MM.1S (cell line): ENCODE measurements at regions not wholly inside any gene's neighbourhood (a gene's known extent, or its start where the extent isn't known, plus 50 kb on each side); places are given as distances from the start of the nearest gene placed in this dataset.

Experiments
- DNase-seq: peaks from one replicate; pipeline ENCODE4 v3.0.0-alpha.2; 2015
- H2AFZ ChIP-seq: fragments of 300-600 bp; sonication (generic); 2 replicates; pipeline ENCODE4 v1.6.0; 2016; ENCODE audit warnings: antibody characterized with exemption, low read length
- H3F3A ChIP-seq: fragments of 300-600 bp; sonication (generic); 2 replicates; pipeline ENCODE4 v1.6.1; 2016; ENCODE audit warnings: mild to moderate bottlenecking, antibody characterized with exemption, low read length, moderate library complexity, mixed read lengths; ENCODE audit not compliant: insufficient read depth
- H3K27ac ChIP-seq: fragments of 300-600 bp; sonication (generic); 2 replicates; pipeline ENCODE4 v1.5.1; 2016; ENCODE audit warnings: mild to moderate bottlenecking, low read length
- H3K27me3 ChIP-seq: fragments of 300-600 bp; sonication (generic); replicated peaks from 2 replicates; pipeline ENCODE4 v1.6.0; 2016; ENCODE audit warnings: low read length; ENCODE audit not compliant: insufficient read depth
- H3K36me3 ChIP-seq: fragments of 300-600 bp; sonication (generic); replicated peaks from 2 replicates; pipeline ENCODE4 v1.6.1; 2016; ENCODE audit warnings: mild to moderate bottlenecking, low read length, mixed read lengths; ENCODE audit not compliant: insufficient read depth
- H3K4me1 ChIP-seq: fragments of 300-600 bp; sonication (generic); 2 replicates; pipeline ENCODE4 v1.6.1; 2016; ENCODE audit warnings: low read length, mixed read lengths
- H3K4me2 ChIP-seq: fragments of 300-600 bp; sonication (generic); 2 replicates; pipeline ENCODE4 v1.6.0; 2016; ENCODE audit warnings: low read depth, low read length
- H3K4me3 ChIP-seq: fragments of 300-600 bp; sonication (generic); 2 replicates; pipeline ENCODE4 v1.5.1; 2016; ENCODE audit warnings: low read length, mixed read lengths
- H3K79me2 ChIP-seq: fragments of 300-600 bp; sonication (generic); 2 replicates; pipeline ENCODE4 v1.6.1; 2016; ENCODE audit warnings: mixed run types, low read length, mixed read lengths
- H3K9ac ChIP-seq: fragments of 300-600 bp; sonication (generic); 2 replicates; pipeline ENCODE4 v1.6.1; 2016; ENCODE audit warnings: low read length, mixed read lengths
- H3K9me2 ChIP-seq: fragments of 300-600 bp; sonication (generic); replicated peaks from 2 replicates; pipeline ENCODE4 v1.6.1; 2016; ENCODE audit warnings: mild to moderate bottlenecking, low read length, mixed read lengths; ENCODE audit not compliant: insufficient read depth
- H3K9me3 ChIP-seq: fragments of 300-600 bp; sonication (generic); replicated peaks from 2 replicates; pipeline ENCODE4 v1.6.1; 2016; ENCODE audit warnings: mild to moderate bottlenecking, low read length, mixed read lengths; ENCODE audit not compliant: insufficient read depth
- H4K20me1 ChIP-seq: fragments of 300-600 bp; sonication (generic); 2 replicates; pipeline ENCODE4 v1.6.1; 2016; ENCODE audit warnings: mild to moderate bottlenecking, low read length, moderate library complexity, mixed read lengths; ENCODE audit not compliant: insufficient read depth
- CTCF ChIP-seq: fragments of 300-600 bp; sonication (generic); IDR thresholded peaks from 2 replicates; pipeline ENCODE4 v1.5.1; 2016; ENCODE audit warnings: antibody characterized with exemption, low read length, mixed read lengths
- EZH2 ChIP-seq: fragments of 300-600 bp; sonication (generic); optimal IDR thresholded peaks from 2 replicates; pipeline ENCODE3; 2017; ENCODE audit warnings: low read depth, mild to moderate bottlenecking, antibody characterized with exemption, low read length, mixed read lengths
- EZH2phosphoT487 ChIP-seq: fragments of 300-600 bp; sonication (generic); IDR thresholded peaks from 2 replicates; pipeline ENCODE4 v1.6.1; 2018; ENCODE audit warnings: antibody characterized with exemption, low read length

DNA sequence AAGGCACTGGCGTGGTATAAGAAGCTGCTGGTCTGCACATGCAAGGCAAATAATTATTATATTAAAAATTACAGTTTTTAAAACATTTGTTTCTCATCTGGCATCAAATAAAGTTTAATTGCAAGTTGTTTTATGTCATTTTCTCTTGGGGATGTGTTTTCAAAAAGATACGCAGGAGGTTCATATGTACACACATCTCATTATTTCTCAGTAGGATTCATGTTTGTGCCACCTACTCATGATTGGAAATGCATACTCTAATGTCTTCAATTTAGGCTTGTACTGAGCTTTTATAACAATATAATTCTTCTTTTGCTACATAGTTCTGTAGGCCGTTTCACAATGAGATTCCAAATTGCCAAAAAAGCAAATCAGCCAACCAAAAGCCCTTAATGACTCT is 244.2 kb upstream of the MEF2C start:
- Histone ChIP-seq H3K4me1 (no peaks in the 10 kb centered on the region), H3F3A (no peaks in the 10 kb centered on the region), H2AFZ (no peak overlapping the region), H3K4me3 (no peak overlapping the region), H3K4me2 (no peak overlapping the region), H3K9me3 (no peaks in the 10 kb centered on the region), H3K79me2 (no peaks in the 10 kb centered on the region), H3K36me3 (no peaks in the 10 kb centered on the region), H3K27me3 (no peaks in the 10 kb centered on the region), H4K20me1 (no peaks in the 10 kb centered on the region), H3K27ac (no peak overlapping the region), H3K9ac (no peak overlapping the region), H3K9me2 (no peaks in the 10 kb centered on the region)
- no peak for TF ChIP-seq EZH2
- TF ChIP-seq CTCF: no peak
- TF ChIP-seq EZH2phosphoT487: no peak
- no peak for DNase-seq

- TF ChIP-seq CTCF (no peak), EZH2 (no peak), EZH2phosphoT487 (no peak)
- H3F3A ChIP-seq: no peaks in the 10 kb centered on the region
- H3K27ac ChIP-seq: no peak overlapping the region
Measured at GRCh38 chr5:89125372-89125771, 242.4 kb upstream of the MEF2C start.

DNA sequence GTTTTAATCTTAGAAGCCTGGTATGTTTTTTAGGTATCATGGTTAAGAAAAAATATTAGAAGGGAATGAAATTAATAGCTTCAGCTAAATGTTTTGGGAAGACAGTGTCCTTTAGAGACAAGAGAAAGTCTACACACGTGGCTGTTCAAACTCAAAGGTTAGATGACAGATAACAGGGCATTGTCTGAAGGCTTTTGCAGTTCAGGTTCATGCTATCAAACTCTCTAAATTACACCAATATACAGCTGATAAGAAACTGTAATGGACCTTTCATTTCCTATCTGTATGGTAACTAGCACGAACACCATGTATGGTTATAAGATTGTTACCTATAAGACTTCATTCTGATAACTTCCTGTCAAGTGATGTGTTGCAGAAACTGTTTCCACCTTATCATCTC is 240.6 kb upstream of the MEF2C start:
- Histone ChIP-seq H3K9me2 (no peaks in the 10 kb centered on the region), H2AFZ (no peak overlapping the region), H3K27me3 (no peaks in the 10 kb centered on the region), H4K20me1 (no peaks in the 10 kb centered on the region), H3F3A (no peaks in the 10 kb centered on the region), H3K9me3 (no peaks in the 10 kb centered on the region), H3K79me2 (no peaks in the 10 kb centered on the region), H3K9ac (no peak overlapping the region), H3K4me1 (no peaks in the 10 kb centered on the region), H3K4me3 (no peak overlapping the region), H3K27ac (no peak overlapping the region), H3K36me3 (no peaks in the 10 kb centered on the region), H3K4me2 (no peak overlapping the region)
- DNase-seq: no peak
- no peak for TF ChIP-seq EZH2
- TF ChIP-seq CTCF: no peak
- TF ChIP-seq EZH2phosphoT487: no peak

More at GRCh38 chr5:89125372-89125771, 242.4 kb upstream of the MEF2C start:
- Histone ChIP-seq H3K4me3 (no peak overlapping the region), H2AFZ (no peak overlapping the region), H3K27me3 (no peaks in the 10 kb centered on the region), H3K79me2 (no peaks in the 10 kb centered on the region), H3K36me3 (no peaks in the 10 kb centered on the region), H3K4me2 (no peak overlapping the region), H4K20me1 (no peaks in the 10 kb centered on the region), H3K4me1 (no peaks in the 10 kb centered on the region), H3K9me3 (no peaks in the 10 kb centered on the region), H3K9me2 (no peaks in the 10 kb centered on the region), H3K9ac (no peak overlapping the region)
- no peak for DNase-seq

GRCh38 chr5:89120719-89121118 is 237.7 kb upstream of the MEF2C start:
- H3K9me2 ChIP-seq: no peaks in the 10 kb centered on the region
- no peaks in the 10 kb centered on the region for H3K9me3 ChIP-seq
- H2AFZ ChIP-seq: no peak overlapping the region
- no peak overlapping the region for H3K9ac ChIP-seq
- H4K20me1 ChIP-seq: no peaks in the 10 kb centered on the region
- H3K36me3 ChIP-seq: no peaks in the 10 kb centered on the region
- H3K79me2 ChIP-seq: no peaks in the 10 kb centered on the region
- TF ChIP-seq EZH2: no peak
- TF ChIP-seq CTCF: no peak
- TF ChIP-seq EZH2phosphoT487: no peak
- H3K4me3 ChIP-seq: no peak overlapping the region
- no peaks in the 10 kb centered on the region for H3K27me3 ChIP-seq
- H3K4me1 ChIP-seq: no peaks in the 10 kb centered on the region
- H3K4me2 ChIP-seq: no peak overlapping the region
- H3K27ac ChIP-seq: no peak overlapping the region
- no peak for DNase-seq
- no peaks in the 10 kb centered on the region for H3F3A ChIP-seq
